ENCODE measurements at regions not wholly inside any gene's neighbourhood (a gene's known extent, or its start where the extent isn't known, plus 50 kb on each side); places are given as distances from the start of the nearest gene placed in this dataset.

- no peaks in the 10 kb centered on the region for H3K27me3 ChIP-seq
Observed at GRCh38 chr1:185645162-185645640, 89.0 kb upstream of the HMCN1 start.

DNA sequence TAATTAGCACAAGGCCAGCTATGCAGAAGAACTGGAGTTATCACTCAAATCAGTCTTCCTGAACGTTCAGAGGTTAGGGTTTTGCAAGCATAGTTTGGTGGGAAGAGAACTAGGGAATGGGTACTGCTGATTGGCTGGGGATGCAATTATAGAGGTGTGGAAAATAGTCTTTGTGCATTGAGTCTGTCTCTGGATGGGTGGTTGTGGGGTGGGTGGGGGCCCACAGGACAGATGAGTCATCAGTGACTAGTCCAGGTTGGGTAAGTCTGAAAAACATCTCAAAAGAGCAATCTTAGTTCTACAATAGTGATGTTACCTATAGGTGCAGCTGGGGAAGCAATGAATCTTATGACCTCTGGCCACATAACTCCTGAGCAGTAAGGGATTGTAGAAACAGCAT, 89.7 kb upstream of the HMCN1 start:
- H3K27ac ChIP-seq: no peak overlapping the region
- H3K4me1 ChIP-seq: no peaks in the 10 kb centered on the region
- H3K9me3 ChIP-seq: no peaks in the 10 kb centered on the region
- ATAC-seq (no peak), DNase-seq (no peak)
- TF ChIP-seq POLR2A (IDR thresholded peaks at IDR 0.05): no peak
- TF ChIP-seq, protein P1, sequence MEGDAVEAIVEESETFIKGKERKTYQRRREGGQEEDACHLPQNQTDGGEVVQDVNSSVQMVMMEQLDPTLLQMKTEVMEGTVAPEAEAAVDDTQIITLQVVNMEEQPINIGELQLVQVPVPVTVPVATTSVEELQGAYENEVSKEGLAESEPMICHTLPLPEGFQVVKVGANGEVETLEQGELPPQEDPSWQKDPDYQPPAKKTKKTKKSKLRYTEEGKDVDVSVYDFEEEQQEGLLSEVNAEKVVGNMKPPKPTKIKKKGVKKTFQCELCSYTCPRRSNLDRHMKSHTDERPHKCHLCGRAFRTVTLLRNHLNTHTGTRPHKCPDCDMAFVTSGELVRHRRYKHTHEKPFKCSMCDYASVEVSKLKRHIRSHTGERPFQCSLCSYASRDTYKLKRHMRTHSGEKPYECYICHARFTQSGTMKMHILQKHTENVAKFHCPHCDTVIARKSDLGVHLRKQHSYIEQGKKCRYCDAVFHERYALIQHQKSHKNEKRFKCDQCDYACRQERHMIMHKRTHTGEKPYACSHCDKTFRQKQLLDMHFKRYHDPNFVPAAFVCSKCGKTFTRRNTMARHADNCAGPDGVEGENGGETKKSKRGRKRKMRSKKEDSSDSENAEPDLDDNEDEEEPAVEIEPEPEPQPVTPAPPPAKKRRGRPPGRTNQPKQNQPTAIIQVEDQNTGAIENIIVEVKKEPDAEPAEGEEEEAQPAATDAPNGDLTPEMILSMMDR (IDR thresholded peaks at IDR 0.05 in 4 of 5, conservative IDR thresholded peaks at IDR 0.05 in 1 of 5): no peak
- H3K36me3 ChIP-seq: no peaks in the 10 kb centered on the region
- intact Hi-C loops (cut with DNase I; ENCODE audit: low total_unique reads): no loop called here
- H3K4me3 ChIP-seq: no peak overlapping the region
- H3K27me3 ChIP-seq: no peaks in the 10 kb centered on the region
- in situ Hi-C loops (cut with MboI; ENCODE audit: low sequenced_read_pairs in 4 of 4): no loop called here

More at GRCh38 chr1:185645162-185645640, 89.0 kb upstream of the HMCN1 start:
- ATAC-seq (no peak), DNase-seq (no peak)
- Histone ChIP-seq H3K36me3 (no peaks in the 10 kb centered on the region), H3K4me3 (no peak overlapping the region), H3K9me3 (no peaks in the 10 kb centered on the region), H3K27ac (no peak overlapping the region), H3K4me1 (no peaks in the 10 kb centered on the region)
- TF ChIP-seq, protein P1 (IDR thresholded peaks at IDR 0.05 in 4 of 5, conservative IDR thresholded peaks at IDR 0.05 in 1 of 5): no peak
- no peak for TF ChIP-seq POLR2A (IDR thresholded peaks at IDR 0.05)
- intact Hi-C loops (cut with DNase I; ENCODE audit: low total_unique reads) (no loop called here), in situ Hi-C loops (cut with MboI; ENCODE audit: low sequenced_read_pairs in 4 of 4) (no loop called here)

- H3K9me3 ChIP-seq: no peaks in the 10 kb centered on the region
- TF ChIP-seq, protein P1 (IDR thresholded peaks at IDR 0.05 in 4 of 5, conservative IDR thresholded peaks at IDR 0.05 in 1 of 5): no peak
- TF ChIP-seq POLR2A (IDR thresholded peaks at IDR 0.05): no peak
- no peaks in the 10 kb centered on the region for H3K36me3 ChIP-seq
- intact Hi-C loops (cut with DNase I; ENCODE audit: low total_unique reads) (no loop called here), in situ Hi-C loops (cut with MboI; ENCODE audit: low sequenced_read_pairs in 4 of 4) (no loop called here)
- H3K4me3 ChIP-seq: no peak overlapping the region
- DNase-seq (no peak), ATAC-seq (no peak)
- H3K4me1 ChIP-seq: no peaks in the 10 kb centered on the region
- no peaks in the 10 kb centered on the region for H3K27me3 ChIP-seq
- no peak overlapping the region for H3K27ac ChIP-seq
Observed at GRCh38 chr1:185636848-185637247, 97.3 kb upstream of the HMCN1 start.

DNA sequence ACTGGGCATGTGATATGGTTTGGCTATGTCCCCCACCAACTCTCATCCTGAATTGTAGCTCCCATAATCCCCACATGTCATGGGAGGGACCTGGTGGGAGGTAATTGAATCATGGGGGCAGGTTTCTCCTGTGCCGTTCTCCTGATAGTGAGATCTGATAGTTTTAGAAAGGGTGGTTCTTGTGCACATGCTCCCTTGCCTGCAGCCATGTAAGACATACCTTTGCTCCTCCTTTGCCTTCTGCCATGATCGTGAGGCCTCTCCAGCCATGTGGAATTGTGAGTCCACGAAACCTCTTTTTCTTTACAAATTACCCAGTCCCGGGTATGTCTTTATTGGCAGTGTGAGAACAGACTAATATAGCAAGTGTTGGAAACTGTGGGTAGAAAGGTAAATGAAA, 99.5 kb upstream of the HMCN1 start:
- in situ Hi-C loops (cut with MboI; ENCODE audit: low sequenced_read_pairs in 4 of 4): no loop called here
- intact Hi-C loops (cut with DNase I; ENCODE audit: low total_unique reads): no loop called here
- ATAC-seq: no peak

More for the DNA sequence above, 99.5 kb upstream of the HMCN1 start:
- DNase-seq: no peak
- TF ChIP-seq, protein P1 (IDR thresholded peaks at IDR 0.05 in 4 of 5, conservative IDR thresholded peaks at IDR 0.05 in 1 of 5): no peak
- no peak for TF ChIP-seq POLR2A (IDR thresholded peaks at IDR 0.05)
- H3K4me3 ChIP-seq: no peak overlapping the region
- no peaks in the 10 kb centered on the region for H3K36me3 ChIP-seq
- H3K27me3 ChIP-seq: no peaks in the 10 kb centered on the region
- H3K9me3 ChIP-seq: no peaks in the 10 kb centered on the region
- H3K4me1 ChIP-seq: no peaks in the 10 kb centered on the region
- no peak overlapping the region for H3K27ac ChIP-seq
